ENCODE measurements at regions not wholly inside any gene's neighbourhood (a gene's known extent, or its start where the extent isn't known, plus 50 kb on each side); places are given as distances from the start of the nearest gene placed in this dataset.
A peak's percentile ranks its signal among the peaks of the same experiment; 100 is the strongest.
"Not testable (repeated sequence)": the region's sequence is repeated elsewhere in the genome, so short reads cannot be mapped to it uniquely, and the experiment has no call there.

GRCh38 chr3:125683067-125683829 lies 88.0 kb upstream of the OSBPL11 start:
- TF ChIP-seq, protein P1, sequence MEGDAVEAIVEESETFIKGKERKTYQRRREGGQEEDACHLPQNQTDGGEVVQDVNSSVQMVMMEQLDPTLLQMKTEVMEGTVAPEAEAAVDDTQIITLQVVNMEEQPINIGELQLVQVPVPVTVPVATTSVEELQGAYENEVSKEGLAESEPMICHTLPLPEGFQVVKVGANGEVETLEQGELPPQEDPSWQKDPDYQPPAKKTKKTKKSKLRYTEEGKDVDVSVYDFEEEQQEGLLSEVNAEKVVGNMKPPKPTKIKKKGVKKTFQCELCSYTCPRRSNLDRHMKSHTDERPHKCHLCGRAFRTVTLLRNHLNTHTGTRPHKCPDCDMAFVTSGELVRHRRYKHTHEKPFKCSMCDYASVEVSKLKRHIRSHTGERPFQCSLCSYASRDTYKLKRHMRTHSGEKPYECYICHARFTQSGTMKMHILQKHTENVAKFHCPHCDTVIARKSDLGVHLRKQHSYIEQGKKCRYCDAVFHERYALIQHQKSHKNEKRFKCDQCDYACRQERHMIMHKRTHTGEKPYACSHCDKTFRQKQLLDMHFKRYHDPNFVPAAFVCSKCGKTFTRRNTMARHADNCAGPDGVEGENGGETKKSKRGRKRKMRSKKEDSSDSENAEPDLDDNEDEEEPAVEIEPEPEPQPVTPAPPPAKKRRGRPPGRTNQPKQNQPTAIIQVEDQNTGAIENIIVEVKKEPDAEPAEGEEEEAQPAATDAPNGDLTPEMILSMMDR (IDR thresholded peaks at IDR 0.05; ENCODE audit: insufficient read depth, low read length) = no peak
- DNase-seq (ENCODE audit: low read depth) = peak; percentile 7
- no peak overlapping the region for H3K4me3 ChIP-seq (ENCODE audit: low read depth, low read length)

GRCh38 chr3:125684199-125684598 lies 88.9 kb upstream of the OSBPL11 start:
- peak; percentile 12 for DNase-seq (ENCODE audit: low read depth)
- TF ChIP-seq, protein P1 (IDR thresholded peaks at IDR 0.05; ENCODE audit: insufficient read depth, low read length) = peak; percentile 34
- no peak overlapping the region for H3K4me3 ChIP-seq (ENCODE audit: low read depth, low read length)

DNA sequence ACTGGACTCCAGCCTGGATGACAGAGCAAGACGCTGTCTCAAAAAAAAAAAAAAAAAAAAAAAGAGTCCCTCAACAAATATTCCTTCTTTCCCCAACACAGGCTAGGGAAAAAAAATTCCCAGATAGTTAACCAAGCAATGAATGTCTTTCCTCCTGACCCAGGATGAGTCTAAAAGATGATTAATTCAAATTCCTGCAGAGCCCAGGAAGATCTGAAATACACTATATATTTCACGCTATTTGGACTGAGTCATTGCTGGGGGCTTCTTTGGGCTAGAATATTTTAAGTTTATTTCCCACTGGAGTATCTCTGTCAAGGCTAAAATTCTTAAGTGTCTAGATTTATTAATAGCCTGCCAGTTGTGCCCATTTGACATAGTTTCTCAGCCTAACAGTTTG lies 90.4 kb upstream of the OSBPL11 start:
- not testable (repeated sequence) for H3K4me3 ChIP-seq (ENCODE audit: low read depth, low read length); DNase-seq (ENCODE audit: low read depth)

DNA sequence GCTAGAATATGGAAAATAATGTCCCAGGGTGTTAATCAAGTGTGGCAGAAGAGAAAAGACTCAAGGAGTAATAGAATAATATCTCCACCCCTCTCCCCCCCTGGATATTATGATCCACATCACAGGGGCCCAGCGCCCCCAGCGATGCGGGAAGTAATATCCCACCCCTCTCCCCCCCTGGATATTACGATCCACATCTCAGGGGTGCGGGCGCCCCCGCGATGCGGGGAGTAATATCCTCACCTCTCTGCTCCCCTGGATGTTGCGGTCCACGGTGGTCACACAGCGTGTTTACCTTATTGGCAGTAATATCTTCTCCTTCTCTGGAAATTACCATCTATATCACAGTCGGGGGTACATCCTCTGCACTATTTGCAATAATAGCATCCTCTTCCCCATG lies 97.1 kb upstream of the OSBPL11 start:
- TF ChIP-seq, protein P1 (IDR thresholded peaks at IDR 0.05; ENCODE audit: insufficient read depth, low read length) = no peak
- no peak for DNase-seq (ENCODE audit: low read depth)
- H3K4me3 ChIP-seq (ENCODE audit: low read depth, low read length) = no peak overlapping the region

DNA sequence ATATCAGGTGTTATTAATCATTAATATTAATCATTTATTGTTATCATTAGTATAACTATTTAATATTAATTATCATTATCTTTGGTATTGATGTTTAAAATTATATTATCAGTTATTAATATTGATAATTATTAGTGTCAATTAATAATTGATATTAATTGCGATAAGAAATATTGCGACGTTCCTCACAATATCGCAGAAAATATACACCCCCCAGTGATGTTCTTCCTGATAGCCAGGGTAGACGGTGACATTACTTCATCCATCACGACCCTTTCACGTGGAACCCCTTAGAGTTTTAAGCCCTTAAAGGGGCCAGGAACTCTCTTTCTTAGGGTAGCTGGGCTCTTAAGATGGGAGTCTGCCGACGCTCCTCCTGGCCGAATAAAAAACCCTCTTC lies 98.6 kb upstream of the OSBPL11 start:
- H3K4me3 ChIP-seq (ENCODE audit: low read depth, low read length) = no peak overlapping the region
- TF ChIP-seq, protein P1 (IDR thresholded peaks at IDR 0.05; ENCODE audit: insufficient read depth, low read length) = no peak
- DNase-seq (ENCODE audit: low read depth) = no peak

DNA sequence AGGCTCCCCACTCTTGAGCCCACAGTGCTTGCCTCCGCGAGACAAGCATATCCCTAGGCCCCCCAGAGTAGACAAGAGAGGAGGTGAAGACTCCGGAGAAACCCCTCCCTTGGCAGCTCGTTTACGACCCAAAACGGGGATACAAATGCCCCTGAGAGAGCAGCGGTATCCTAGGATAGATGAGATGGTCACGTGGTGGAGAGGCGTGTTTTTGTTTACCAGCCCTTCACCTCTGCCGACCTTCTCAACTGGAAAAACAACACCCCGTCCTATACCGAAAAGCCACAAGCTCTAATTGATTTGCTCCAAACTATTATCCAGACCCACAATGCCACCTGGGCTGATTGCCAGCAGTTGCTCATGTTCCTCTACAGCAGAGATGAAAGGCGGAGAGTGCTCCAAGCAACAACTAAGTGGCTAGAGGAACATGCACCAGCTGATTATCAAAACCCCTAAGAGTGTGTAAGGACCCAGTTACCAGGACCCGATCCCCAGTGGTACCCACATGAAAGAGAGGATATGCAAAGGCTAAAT lies 99.5 kb upstream of the OSBPL11 start:
- no peak overlapping the region for H3K4me3 ChIP-seq (ENCODE audit: low read depth, low read length)
- TF ChIP-seq, protein P1 (IDR thresholded peaks at IDR 0.05; ENCODE audit: insufficient read depth, low read length) = no peak
- DNase-seq (ENCODE audit: low read depth) = no peak

GRCh38 chr3:125695688-125696087 lies 100.4 kb upstream of the OSBPL11 start:
- TF ChIP-seq, protein P1 (IDR thresholded peaks at IDR 0.05; ENCODE audit: insufficient read depth, low read length) = no peak
- no peak for DNase-seq (ENCODE audit: low read depth)
- no peak overlapping the region for H3K4me3 ChIP-seq (ENCODE audit: low read depth, low read length)

GRCh38 chr3:125697126-125697525 lies 101.8 kb upstream of the OSBPL11 start:
- H3K4me3 ChIP-seq (ENCODE audit: low read depth, low read length); DNase-seq (ENCODE audit: low read depth): not testable (repeated sequence)

DNA sequence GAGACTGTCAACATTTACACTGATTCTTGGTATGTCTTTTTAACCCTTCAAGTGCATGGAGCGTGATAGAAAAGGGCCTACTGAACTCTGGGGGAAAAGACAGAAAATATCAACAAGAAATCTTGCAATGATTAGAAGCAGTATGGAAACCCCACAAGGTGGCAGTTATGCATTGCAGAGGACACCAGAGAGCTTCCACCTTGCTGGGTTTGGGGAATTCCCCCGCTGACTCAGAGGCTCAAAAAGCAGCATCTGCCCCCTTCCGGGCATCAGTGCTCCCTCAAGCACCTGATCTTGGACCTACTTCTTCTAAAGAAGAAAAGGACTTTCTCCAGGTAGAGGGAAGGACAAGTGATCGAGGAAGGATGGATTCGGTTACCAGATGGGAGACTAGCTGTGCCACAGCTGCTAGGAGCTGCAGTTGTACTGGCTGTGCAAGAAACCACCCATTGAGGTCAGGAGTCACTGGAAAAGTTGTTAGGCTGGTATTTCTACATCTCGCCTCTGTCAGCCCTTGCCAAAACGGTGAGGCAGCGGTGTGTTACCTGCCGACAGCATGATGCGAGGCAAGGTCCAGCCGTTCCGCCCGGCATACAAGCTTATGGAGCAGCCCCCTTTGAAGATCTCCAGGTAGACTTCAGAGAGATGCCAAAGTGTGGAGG lies 102.8 kb upstream of the OSBPL11 start:
- DNase-seq (ENCODE audit: low read depth); H3K4me3 ChIP-seq (ENCODE audit: low read depth, low read length): not testable (repeated sequence)

Measured in fibroblast of the aortic adventitia (primary cell).